K562 (cell line): ENCODE measurements at regions not wholly inside any gene's neighbourhood (a gene's known extent, or its start where the extent isn't known, plus 50 kb on each side); places are given as distances from the start of the nearest gene placed in this dataset.

Source experiments
- CBX5 ChIP-seq: IDR thresholded peaks from 2 replicates; pipeline ENCODE4 v1.6.1; 2014; ENCODE audit warnings: low read depth, borderline replicate concordance
- GTF2F1 ChIP-seq: IDR thresholded peaks from 2 replicates; pipeline ENCODE4 v1.6.1; 2011; ENCODE audit warnings: low read depth, low read length, improper control_type of control experiment
- PHB ChIP-seq: fragments of 250-450 bp; sonication (Bioruptor Pico); IDR thresholded peaks from 2 replicates; pipeline ENCODE4 v1.5.0; 2021
- PREB ChIP-seq: sonication (generic); formaldehyde crosslinking; IDR thresholded peaks from 2 replicates; pipeline ENCODE4 v1.8.1; 2023; ENCODE audit warnings: mild to moderate bottlenecking, missing genetic modification reagents
- TF ChIP-seq, protein P1 (sequence below): fragments of 450-650 bp; IDR thresholded peaks from 2 replicates; pipeline ENCODE4 v1.6.1; 2016

- TF ChIP-seq PHB (CRISPR knock-in tag) (no peak), PREB (CRISPR knock-in tag) (no peak), CBX5 (no peak), GTF2F1 (no peak)
- TF ChIP-seq, protein P1, sequence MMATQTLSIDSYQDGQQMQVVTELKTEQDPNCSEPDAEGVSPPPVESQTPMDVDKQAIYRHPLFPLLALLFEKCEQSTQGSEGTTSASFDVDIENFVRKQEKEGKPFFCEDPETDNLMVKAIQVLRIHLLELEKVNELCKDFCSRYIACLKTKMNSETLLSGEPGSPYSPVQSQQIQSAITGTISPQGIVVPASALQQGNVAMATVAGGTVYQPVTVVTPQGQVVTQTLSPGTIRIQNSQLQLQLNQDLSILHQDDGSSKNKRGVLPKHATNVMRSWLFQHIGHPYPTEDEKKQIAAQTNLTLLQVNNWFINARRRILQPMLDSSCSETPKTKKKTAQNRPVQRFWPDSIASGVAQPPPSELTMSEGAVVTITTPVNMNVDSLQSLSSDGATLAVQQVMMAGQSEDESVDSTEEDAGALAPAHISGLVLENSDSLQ, result no peak
Measured at GRCh38 chr14:64640839-64641238, 63.4 kb upstream of the PLEKHG3 start.
